OCI-LY7 (cell line): ENCODE measurements at regions not wholly inside any gene's neighbourhood (a gene's known extent, or its start where the extent isn't known, plus 50 kb on each side); places are given as distances from the start of the nearest gene placed in this dataset.
A peak's percentile ranks its signal among the peaks of the same experiment; 100 is the strongest.

Experiments used
- BruUV-seq: library from RNA; stranded (reverse); fragments of 400-500 nt; replicated peaks from 2 replicates; lab custom pipeline; 2021; lab: Mats Ljungman, UMichigan
- CTCF ChIA-PET: fragments of 300-600 bp; sonication (Branson Sonifier 250); formaldehyde crosslinking; loops from one replicate; lab custom pipeline; 2022; ENCODE audit warnings: antibody characterized with exemption; ENCODE audit not compliant: unreplicated experiment; lab: Charles Lee
- POLR2A ChIA-PET: fragments of 300-600 bp; sonication (Branson Sonifier 250); formaldehyde crosslinking; loops from one replicate; lab custom pipeline; 2022; ENCODE audit warnings: antibody characterized with exemption; lab: Charles Lee
- DNase-seq: peaks from one replicate; pipeline ENCODE4 v3.0.0-alpha.2; 2015; ENCODE audit warnings: low spot score
- H2AFZ ChIP-seq: fragments of 200-600 bp; sonication (generic), shearing (Covaris generic); 2 replicates; pipeline ENCODE4 v1.6.1; 2014; ENCODE audit warnings: mild to moderate bottlenecking, antibody characterized with exemption, low read length, moderate library complexity
- H3K27ac ChIP-seq: fragments of 200-600 bp; sonication (generic); 2 replicates; pipeline ENCODE4 v1.5.1; 2014; ENCODE audit warnings: mixed run types, low read depth, mild to moderate bottlenecking, moderate library complexity, low read length, inconsistent platforms; ENCODE audit not compliant: poor library complexity, severe bottlenecking
- H3K36me3 ChIP-seq: fragments of 200-600 bp; sonication (generic); 2 replicates; pipeline ENCODE4 v1.6.1; 2014; ENCODE audit warnings: mild to moderate bottlenecking, antibody characterized with exemption, low read length, moderate library complexity, mixed read lengths; ENCODE audit not compliant: insufficient read depth
- H3K4me1 ChIP-seq: fragments of 200-600 bp; sonication (generic); 2 replicates; pipeline ENCODE4 v1.5.1; 2014; ENCODE audit warnings: mild to moderate bottlenecking, low read length; ENCODE audit not compliant: insufficient read depth, poor library complexity, severe bottlenecking
- H3K4me2 ChIP-seq: fragments of 200-600 bp; sonication (generic); 2 replicates; pipeline ENCODE4 v1.6.1; 2014; ENCODE audit warnings: mild to moderate bottlenecking, low read length
- H3K4me3 ChIP-seq: fragments of 200-600 bp; sonication (generic); 2 replicates; pipeline ENCODE4 v1.5.1; 2014; ENCODE audit warnings: mild to moderate bottlenecking, low read depth, low read length; ENCODE audit not compliant: poor library complexity, severe bottlenecking
- H3K79me2 ChIP-seq: fragments of 200-600 bp; sonication (generic); 2 replicates; pipeline ENCODE4 v1.6.1; 2016; ENCODE audit warnings: low read depth, mild to moderate bottlenecking, low read length, moderate library complexity, mixed read lengths; ENCODE audit not compliant: insufficient read depth
- H3K9me2 ChIP-seq: fragments of 200-600 bp; sonication (generic); 2 replicates; pipeline ENCODE4 v1.6.1; 2016; ENCODE audit warnings: mild to moderate bottlenecking, low read length, mixed read lengths; ENCODE audit not compliant: insufficient read depth
- H3K9me3 ChIP-seq: fragments of 200-600 bp; sonication (generic); 2 replicates; pipeline ENCODE4 v1.6.1; 2014; ENCODE audit warnings: mild to moderate bottlenecking, mixed run types, low read length, mixed read lengths
- H4K20me1 ChIP-seq: fragments of 200-600 bp; sonication (generic); 2 replicates; pipeline ENCODE4 v1.6.1; 2014; ENCODE audit warnings: mild to moderate bottlenecking, antibody characterized with exemption, low read length, moderate library complexity, mixed read lengths; ENCODE audit not compliant: insufficient read depth
- EZH2phosphoT487 ChIP-seq: fragments of 200-600 bp; sonication (generic); IDR thresholded peaks from 2 replicates; pipeline ENCODE4 v1.6.1; 2018; ENCODE audit warnings: low read depth, borderline replicate concordance, mild to moderate bottlenecking, mixed run types, antibody characterized with exemption, low read length, moderate library complexity, mixed read lengths
- intact Hi-C: fragments of 100-400 bp; cut with micrococcal nuclease; formaldehyde crosslinking; loops from one replicate; pipeline ENCODE4 v1.10.0; 2022; ENCODE audit not compliant: unreplicated experiment
- TF ChIP-seq, protein P1 (sequence below): fragments of 200-600 bp; sonication (generic); conservative IDR thresholded peaks from 2 replicates; pipeline ENCODE4 v1.5.1; 2014; ENCODE audit warnings: mild to moderate bottlenecking, antibody characterized with exemption, low read length, moderate library complexity, mixed read lengths

DNA sequence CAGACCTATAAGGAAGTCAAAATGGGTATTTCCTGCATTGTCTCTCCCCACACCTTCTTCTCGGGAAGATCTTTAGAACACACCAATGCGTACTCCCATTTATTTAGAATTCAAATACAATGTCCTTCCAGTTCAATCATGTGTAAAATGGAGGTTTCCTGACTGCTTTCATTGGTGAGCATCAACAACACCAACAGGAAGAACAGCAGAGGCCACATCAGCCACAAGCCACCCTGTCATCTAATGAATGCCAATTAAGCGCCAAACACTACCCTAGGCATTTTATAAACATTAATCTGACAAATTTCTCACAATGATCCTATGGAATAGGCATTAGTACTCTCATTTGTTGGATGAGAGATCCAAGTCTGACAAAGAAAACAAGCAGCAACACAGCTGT, 68.4 kb upstream of the SMLR1 start:
- no peaks in the 10 kb centered on the region for H3K9me2 ChIP-seq
- no peak overlapping the region for H3K4me3 ChIP-seq
- H3K79me2 ChIP-seq: no peaks in the 10 kb centered on the region
- no peak overlapping the region for H3K4me2 ChIP-seq
- no peak overlapping the region for H2AFZ ChIP-seq
- BruUV-seq: no TSS peak
- no peak for DNase-seq
- POLR2A ChIA-PET: no interaction called here
- TF ChIP-seq EZH2phosphoT487: no peak
- TF ChIP-seq, protein P1, sequence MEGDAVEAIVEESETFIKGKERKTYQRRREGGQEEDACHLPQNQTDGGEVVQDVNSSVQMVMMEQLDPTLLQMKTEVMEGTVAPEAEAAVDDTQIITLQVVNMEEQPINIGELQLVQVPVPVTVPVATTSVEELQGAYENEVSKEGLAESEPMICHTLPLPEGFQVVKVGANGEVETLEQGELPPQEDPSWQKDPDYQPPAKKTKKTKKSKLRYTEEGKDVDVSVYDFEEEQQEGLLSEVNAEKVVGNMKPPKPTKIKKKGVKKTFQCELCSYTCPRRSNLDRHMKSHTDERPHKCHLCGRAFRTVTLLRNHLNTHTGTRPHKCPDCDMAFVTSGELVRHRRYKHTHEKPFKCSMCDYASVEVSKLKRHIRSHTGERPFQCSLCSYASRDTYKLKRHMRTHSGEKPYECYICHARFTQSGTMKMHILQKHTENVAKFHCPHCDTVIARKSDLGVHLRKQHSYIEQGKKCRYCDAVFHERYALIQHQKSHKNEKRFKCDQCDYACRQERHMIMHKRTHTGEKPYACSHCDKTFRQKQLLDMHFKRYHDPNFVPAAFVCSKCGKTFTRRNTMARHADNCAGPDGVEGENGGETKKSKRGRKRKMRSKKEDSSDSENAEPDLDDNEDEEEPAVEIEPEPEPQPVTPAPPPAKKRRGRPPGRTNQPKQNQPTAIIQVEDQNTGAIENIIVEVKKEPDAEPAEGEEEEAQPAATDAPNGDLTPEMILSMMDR: no peak
- no peaks in the 10 kb centered on the region for H3K9me3 ChIP-seq
- CTCF ChIA-PET: no interaction called here
- H3K27ac ChIP-seq: no peak overlapping the region
- H3K4me1 ChIP-seq: no peaks in the 10 kb centered on the region
- H3K36me3 ChIP-seq: no peaks in the 10 kb centered on the region
- H4K20me1 ChIP-seq: no peaks in the 10 kb centered on the region
- intact Hi-C loops: no loop called here

DNA sequence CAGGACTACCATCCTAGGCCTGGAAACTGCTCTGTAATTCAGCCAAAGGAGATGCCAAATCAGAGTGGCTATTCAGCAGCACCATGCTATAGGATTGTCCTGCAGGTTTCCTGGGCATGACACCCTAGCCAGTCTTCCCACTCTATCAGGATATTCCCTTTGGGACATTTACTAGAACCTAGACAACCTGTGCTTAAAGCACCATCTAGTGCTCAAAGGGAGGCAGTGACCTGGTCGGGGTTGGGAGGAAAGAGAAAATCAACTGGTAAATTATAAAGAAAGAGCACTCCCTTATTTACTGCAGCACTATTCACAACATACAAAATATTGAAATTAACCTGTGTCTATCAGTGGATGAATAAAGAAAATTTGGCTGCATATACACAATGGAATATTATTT, 67.2 kb upstream of the SMLR1 start:
- H3K9me2 ChIP-seq: no peaks in the 10 kb centered on the region
- H3K36me3 ChIP-seq: no peaks in the 10 kb centered on the region
- H3K4me1 ChIP-seq: no peaks in the 10 kb centered on the region
- no peak overlapping the region for H2AFZ ChIP-seq
- peak; percentile 3 for DNase-seq
- ChIA-PET CTCF (no interaction called here), POLR2A (interaction anchor here (0.7 kb wide), 1 partner anchor 572 kb away, joined by 3 read pairs; no protein-coding TSS in a partner anchor)
- intact Hi-C loops: no loop called here
- no peaks in the 10 kb centered on the region for H3K9me3 ChIP-seq
- H3K79me2 ChIP-seq: no peaks in the 10 kb centered on the region
- no peak overlapping the region for H3K4me2 ChIP-seq
- H4K20me1 ChIP-seq: no peaks in the 10 kb centered on the region
- no peak for TF ChIP-seq EZH2phosphoT487
- TF ChIP-seq, protein P1: peak; percentile 77
- no TSS peak for BruUV-seq
- no peak overlapping the region for H3K4me3 ChIP-seq
- H3K27ac ChIP-seq: no peak overlapping the region

DNA sequence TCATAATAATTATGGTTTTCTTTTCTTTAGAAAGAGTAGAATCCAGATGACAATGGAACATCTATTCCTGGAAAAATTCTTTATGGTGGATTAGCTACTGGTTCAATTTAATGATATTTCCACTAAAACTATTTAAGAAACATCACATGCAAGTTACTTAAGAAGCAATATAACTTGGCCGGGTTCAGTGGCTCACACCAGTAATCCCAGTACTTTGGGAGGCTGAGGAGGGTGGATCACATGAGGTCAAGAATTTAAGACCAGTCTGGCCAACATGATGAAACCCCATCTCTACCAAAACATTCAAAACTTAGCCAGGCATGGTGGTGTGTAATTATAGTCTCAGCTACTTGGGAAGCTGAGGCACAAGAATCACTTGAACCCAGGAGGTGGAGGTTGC, 65.9 kb upstream of the SMLR1 start:
- no TSS peak for BruUV-seq
- Histone ChIP-seq H3K36me3 (no peaks in the 10 kb centered on the region), H3K9me3 (no peaks in the 10 kb centered on the region), H3K79me2 (no peaks in the 10 kb centered on the region), H3K4me1 (no peaks in the 10 kb centered on the region), H3K4me3 (no peak overlapping the region), H4K20me1 (no peaks in the 10 kb centered on the region), H2AFZ (no peak overlapping the region), H3K9me2 (no peaks in the 10 kb centered on the region), H3K4me2 (no peak overlapping the region), H3K27ac (no peak overlapping the region)
- TF ChIP-seq EZH2phosphoT487: no peak
- TF ChIP-seq, protein P1: no peak
- intact Hi-C loops: no loop called here
- no peak for DNase-seq
- POLR2A ChIA-PET: interaction anchor here (0.6 kb wide), 1 partner anchor 475 kb away, joined by 3 read pairs; no protein-coding TSS in a partner anchor
- CTCF ChIA-PET: no interaction called here
